22Rv1 (cell line): ENCODE measurements at regions not wholly inside any gene's neighbourhood (a gene's known extent, or its start where the extent isn't known, plus 50 kb on each side); places are given as distances from the start of the nearest gene placed in this dataset.

Source experiments
- H3K27ac ChIP-seq: fragments of 450-650 bp; 2 replicates; pipeline ENCODE4 v1.5.1; 2017
- CTCF ChIP-seq: fragments of 450-650 bp; IDR thresholded peaks from 2 replicates; pipeline ENCODE4 v1.5.1; 2017; ENCODE audit warnings: mild to moderate bottlenecking
- ZFX ChIP-seq: fragments of 450-650 bp; IDR thresholded peaks from 2 replicates; pipeline ENCODE4 v1.6.1; 2017; ENCODE audit warnings: antibody characterized with exemption, borderline replicate concordance

- H3K27ac ChIP-seq, result no peak overlapping the region
- TF ChIP-seq ZFX, result no peak
- TF ChIP-seq CTCF, result no peak
Measured at GRCh38 chr6:76490456-76490855, 418.0 kb upstream of the IMPG1 start.

- no peak overlapping the region for H3K27ac ChIP-seq
- no peak for TF ChIP-seq ZFX
- no peak for TF ChIP-seq CTCF
Measured at GRCh38 chr6:76481101-76481500, 408.6 kb upstream of the IMPG1 start.

- no peak for TF ChIP-seq CTCF
- no peak for TF ChIP-seq ZFX
- no peak overlapping the region for H3K27ac ChIP-seq
Measured at GRCh38 chr6:76472858-76473257, 400.4 kb upstream of the IMPG1 start.

GRCh38 chr6:76466286-76466685 lies 393.8 kb upstream of the IMPG1 start:
- no peak for TF ChIP-seq CTCF
- TF ChIP-seq ZFX, result no peak
- H3K27ac ChIP-seq, result no peak overlapping the region

- TF ChIP-seq CTCF (no peak), ZFX (no peak)
- no peak overlapping the region for H3K27ac ChIP-seq
Measured at GRCh38 chr6:76465410-76465809, 392.9 kb upstream of the IMPG1 start.

- TF ChIP-seq CTCF (no peak), ZFX (no peak)
- H3K27ac ChIP-seq, result no peak overlapping the region
Measured at GRCh38 chr6:76453270-76453669, 380.8 kb upstream of the IMPG1 start.

GRCh38 chr6:76451926-76452709 lies 379.7 kb upstream of the IMPG1 start:
- TF ChIP-seq CTCF (no peak), ZFX (no peak)

More at GRCh38 chr6:76451926-76452709, 379.7 kb upstream of the IMPG1 start:
- H3K27ac ChIP-seq, result no peak overlapping the region
